ENCODE measurements at regions not wholly inside any gene's neighbourhood (a gene's known extent, or its start where the extent isn't known, plus 50 kb on each side); places are given as distances from the start of the nearest gene placed in this dataset.

GRCh38 chr21:23921670-23922418 lies 1685.4 kb downstream of the MRPL39 start:
- H3K4me3 ChIP-seq: no peak overlapping the region
- no peaks in the 10 kb centered on the region for H3K27me3 ChIP-seq
- intact Hi-C loops (cut with DNase I): no loop called here
- H3K9me3 ChIP-seq: no peaks in the 10 kb centered on the region
- H3K36me3 ChIP-seq: no peaks in the 10 kb centered on the region
- H3K27ac ChIP-seq: no peak overlapping the region
- no peak for ATAC-seq
- 64 to 70% methylated on average over 8 of the region's 8 CpGs for WGBS, 2 donors
- H3K4me1 ChIP-seq: no peaks in the 10 kb centered on the region
- FAIRE-seq: no peak
- TF ChIP-seq CTCF (IDR thresholded peaks at IDR 0.05): no peak
- no peak for DNase-seq

DNA sequence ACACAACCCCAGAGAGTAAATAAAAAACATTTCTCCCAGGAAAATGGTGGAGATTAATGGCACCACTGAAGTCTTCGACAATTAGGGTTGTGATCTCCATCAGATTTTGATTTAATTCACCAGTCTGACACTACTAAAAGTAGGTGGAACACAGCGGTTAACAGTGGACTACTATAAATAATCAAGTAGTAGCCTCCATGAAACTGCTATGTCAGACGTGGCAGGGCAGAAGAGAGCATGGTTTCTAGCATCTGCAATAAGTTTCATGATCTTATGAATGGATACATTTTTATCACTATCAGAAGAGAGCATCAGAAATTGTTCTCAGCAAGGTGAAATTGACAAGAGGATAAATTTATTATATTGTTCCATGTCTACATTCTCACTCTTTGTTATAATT lies 1706.6 kb downstream of the MRPL39 start:
- intact Hi-C loops (cut with DNase I): no loop called here

DNA sequence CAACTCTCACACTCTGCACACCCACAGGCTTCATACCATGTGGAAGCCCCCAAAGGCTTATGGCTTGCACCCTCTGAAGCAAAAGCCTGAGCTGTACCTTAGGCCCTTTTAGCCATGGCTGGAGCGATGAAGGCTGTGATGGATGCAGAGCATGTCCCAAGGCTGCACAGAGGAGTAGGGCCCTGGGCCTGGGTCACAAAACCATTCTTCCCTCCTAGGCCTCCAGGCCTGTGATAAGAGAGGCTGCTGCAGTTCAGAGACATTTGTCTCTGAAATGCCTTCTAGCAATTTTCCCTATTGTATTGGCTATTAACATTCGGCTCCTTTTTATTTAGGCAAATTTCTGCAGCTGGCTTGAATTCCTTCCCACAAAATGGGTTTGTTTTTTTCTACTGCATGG lies 1707.7 kb downstream of the MRPL39 start:
- Histone ChIP-seq H3K4me1 (no peaks in the 10 kb centered on the region), H3K9me3 (no peaks in the 10 kb centered on the region), H3K27me3 (no peaks in the 10 kb centered on the region), H3K27ac (no peak overlapping the region), H3K4me3 (no peak overlapping the region), H3K36me3 (no peaks in the 10 kb centered on the region)
- no peak for TF ChIP-seq CTCF (IDR thresholded peaks at IDR 0.05)
- WGBS, 2 donors: 82 to 84% methylated on average over 2 of the region's 2 CpGs
- no peak for FAIRE-seq
- no peak for DNase-seq
- no peak for ATAC-seq
- intact Hi-C loops (cut with DNase I): no loop called here

More for the DNA sequence above, 1706.6 kb downstream of the MRPL39 start:
- DNase-seq: no peak
- Histone ChIP-seq H3K4me1 (no peaks in the 10 kb centered on the region), H3K36me3 (no peaks in the 10 kb centered on the region), H3K27me3 (no peaks in the 10 kb centered on the region), H3K9me3 (no peaks in the 10 kb centered on the region), H3K27ac (no peak overlapping the region), H3K4me3 (no peak overlapping the region)
- no peak for TF ChIP-seq CTCF (IDR thresholded peaks at IDR 0.05)
- whole genome bisulfite sequencing, 2 donors: 57 to 58% methylated on average over 3 of the region's 3 CpGs
- FAIRE-seq: no peak
- ATAC-seq: no peak

DNA sequence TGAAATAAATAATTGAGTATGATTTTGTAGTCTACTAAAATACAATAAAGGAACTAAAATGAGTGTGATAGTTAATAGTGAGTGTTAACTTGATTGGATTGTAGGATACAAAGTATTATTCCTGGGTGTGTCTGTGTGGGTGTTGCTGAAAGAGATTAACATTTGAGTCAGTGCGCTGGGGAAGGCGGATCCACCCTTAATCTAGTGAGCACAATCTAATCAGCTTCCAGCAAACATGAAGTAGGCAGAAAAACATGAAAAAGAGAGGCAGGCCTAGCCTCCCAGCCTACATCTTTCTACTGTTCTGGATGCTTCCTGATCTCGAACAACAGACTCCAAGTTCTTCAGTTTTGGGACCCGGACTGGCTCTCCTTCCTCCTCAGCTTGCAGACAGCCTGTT lies 1716.6 kb downstream of the MRPL39 start:
- no peak for TF ChIP-seq CTCF (IDR thresholded peaks at IDR 0.05)
- intact Hi-C loops (cut with DNase I): no loop called here
- no peak for DNase-seq
- FAIRE-seq: no peak
- no peaks in the 10 kb centered on the region for H3K9me3 ChIP-seq
- no peaks in the 10 kb centered on the region for H3K27me3 ChIP-seq
- ATAC-seq: no peak
- no peak overlapping the region for H3K4me3 ChIP-seq
- no peaks in the 10 kb centered on the region for H3K4me1 ChIP-seq
- WGBS, 2 donors: 76 to 85% methylated on average over 4 of the region's 4 CpGs
- no peak overlapping the region for H3K27ac ChIP-seq
- H3K36me3 ChIP-seq: no peaks in the 10 kb centered on the region

DNA sequence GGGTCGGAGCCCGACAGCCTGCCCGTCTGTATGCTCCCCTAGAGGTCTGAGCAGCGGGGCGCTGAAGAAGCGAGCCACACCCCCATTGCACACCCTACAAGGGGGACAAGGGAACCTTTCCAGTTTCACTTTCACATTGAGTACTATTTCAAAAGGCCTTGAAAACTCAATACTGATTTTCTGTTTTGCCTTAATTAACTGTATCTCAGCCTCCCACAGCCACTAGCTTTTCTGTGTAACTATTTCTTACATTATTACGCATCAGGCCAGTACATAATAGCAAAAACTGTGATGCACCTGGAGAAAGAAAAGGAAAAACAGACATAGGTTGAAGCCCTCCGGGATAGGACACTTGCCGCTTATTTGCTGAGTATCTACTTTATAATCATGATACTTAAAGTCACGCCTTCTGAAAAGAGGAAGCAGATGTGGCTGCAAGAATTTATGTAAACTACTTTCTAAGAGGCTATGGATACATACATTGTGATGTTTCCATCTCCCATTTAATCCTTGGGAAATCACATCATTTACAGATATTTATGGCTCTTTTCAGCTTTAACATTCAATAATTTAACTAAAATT lies 1719.5 kb downstream of the MRPL39 start:
- H3K27me3 ChIP-seq: no peaks in the 10 kb centered on the region
- no peak overlapping the region for H3K27ac ChIP-seq
- FAIRE-seq (no peak), DNase-seq (no peak), ATAC-seq (no peak)
- no peak for TF ChIP-seq CTCF (IDR thresholded peaks at IDR 0.05)
- 69 to 82% methylated on average over 10 of the region's 10 CpGs for WGBS, 2 donors
- no peaks in the 10 kb centered on the region for H3K4me1 ChIP-seq
- intact Hi-C loops (cut with DNase I): no loop called here
- H3K36me3 ChIP-seq: no peaks in the 10 kb centered on the region
- H3K4me3 ChIP-seq: no peak overlapping the region
- H3K9me3 ChIP-seq: no peaks in the 10 kb centered on the region

Data from pancreas (tissue), 10 donors.